HEK293T (cell line): ENCODE measurements at regions not wholly inside any gene's neighbourhood (a gene's known extent, or its start where the extent isn't known, plus 50 kb on each side); places are given as distances from the start of the nearest gene placed in this dataset.

Source experiments
- CTCF ChIA-PET: fragments of 350-600 bp; formaldehyde crosslinking; extraction: SDS; loops from one replicate; lab custom pipeline; 2021; ENCODE audit warnings: antibody characterized with exemption, inconsistent platforms; lab: Yijun Ruan, JAX
- POLR2A ChIA-PET: fragments of 350-600 bp; formaldehyde crosslinking; extraction: SDS; loops from one replicate; lab custom pipeline; 2020; ENCODE audit warnings: antibody characterized with exemption, inconsistent platforms; lab: Yijun Ruan, JAX
- DNase-seq: peaks from one replicate; pipeline ENCODE4 v3.0.0; 2012; ENCODE audit warnings: mixed read lengths; ENCODE audit errors: extremely low spot score
- ARNT ChIP-seq: fragments of 450-650 bp; IDR thresholded peaks from 2 replicates; pipeline ENCODE4 v1.6.1; 2017; ENCODE audit warnings: mild to moderate bottlenecking
- BHLHE40 ChIP-seq: fragments of 450-650 bp; IDR thresholded peaks from 2 replicates; pipeline ENCODE4 v1.6.1; 2016; ENCODE audit warnings: mild to moderate bottlenecking, moderate library complexity, borderline replicate concordance
- CTBP1 ChIP-seq: fragments of 450-650 bp; IDR thresholded peaks from 2 replicates; pipeline ENCODE4 v1.6.1; 2016; ENCODE audit warnings: borderline replicate concordance
- ELF4 ChIP-seq: fragments of 450-650 bp; IDR thresholded peaks from 2 replicates; pipeline ENCODE4 v1.6.1; 2017; ENCODE audit warnings: antibody characterized with exemption
- FOXA1 ChIP-seq: fragments of 450-650 bp; IDR thresholded peaks from 2 replicates; pipeline ENCODE4 v1.6.1; 2016; ENCODE audit warnings: mild to moderate bottlenecking
- FOXK2 ChIP-seq: fragments of 450-650 bp; IDR thresholded peaks from 2 replicates; pipeline ENCODE4 v1.6.1; 2016; ENCODE audit warnings: mild to moderate bottlenecking
- FOXM1 ChIP-seq: fragments of 450-650 bp; IDR thresholded peaks from 2 replicates; pipeline ENCODE4 v1.6.1; 2017; ENCODE audit warnings: mild to moderate bottlenecking, borderline replicate concordance
- HDGF ChIP-seq: fragments of 450-650 bp; IDR thresholded peaks from 2 replicates; pipeline ENCODE4 v1.6.1; 2017; ENCODE audit warnings: antibody characterized with exemption, borderline replicate concordance
- L3MBTL2 ChIP-seq: fragments of 450-650 bp; conservative IDR thresholded peaks from 2 replicates; pipeline ENCODE4 v1.6.1; 2016; ENCODE audit warnings: mild to moderate bottlenecking
- LEF1 ChIP-seq: fragments of 450-650 bp; IDR thresholded peaks from 2 replicates; pipeline ENCODE4 v1.6.1; 2017; ENCODE audit warnings: mild to moderate bottlenecking, borderline replicate concordance
- NFRKB ChIP-seq: fragments of 450-650 bp; IDR thresholded peaks from 2 replicates; pipeline ENCODE4 v1.6.1; 2016; ENCODE audit warnings: mild to moderate bottlenecking, moderate library complexity
- SP1 ChIP-seq: fragments of 450-650 bp; IDR thresholded peaks from 2 replicates; pipeline ENCODE4 v1.6.1; 2017
- SUZ12 ChIP-seq: fragments of 450-650 bp; IDR thresholded peaks from 2 replicates; pipeline ENCODE4 v1.6.1; 2016; ENCODE audit warnings: mild to moderate bottlenecking
- TARDBP ChIP-seq: fragments of 450-650 bp; IDR thresholded peaks from 2 replicates; pipeline ENCODE4 v1.6.1; 2016
- ZNF384 ChIP-seq: fragments of 450-650 bp; IDR thresholded peaks from 2 replicates; pipeline ENCODE4 v1.6.1; 2016
- TF ChIP-seq, protein P1 (sequence below): fragments of 450-650 bp; IDR thresholded peaks from 2 replicates; pipeline ENCODE4 v1.6.1; 2016

- no peak for DNase-seq
- no peak for TF ChIP-seq LEF1
- TF ChIP-seq FOXA1 = no peak
- TF ChIP-seq, protein P1, sequence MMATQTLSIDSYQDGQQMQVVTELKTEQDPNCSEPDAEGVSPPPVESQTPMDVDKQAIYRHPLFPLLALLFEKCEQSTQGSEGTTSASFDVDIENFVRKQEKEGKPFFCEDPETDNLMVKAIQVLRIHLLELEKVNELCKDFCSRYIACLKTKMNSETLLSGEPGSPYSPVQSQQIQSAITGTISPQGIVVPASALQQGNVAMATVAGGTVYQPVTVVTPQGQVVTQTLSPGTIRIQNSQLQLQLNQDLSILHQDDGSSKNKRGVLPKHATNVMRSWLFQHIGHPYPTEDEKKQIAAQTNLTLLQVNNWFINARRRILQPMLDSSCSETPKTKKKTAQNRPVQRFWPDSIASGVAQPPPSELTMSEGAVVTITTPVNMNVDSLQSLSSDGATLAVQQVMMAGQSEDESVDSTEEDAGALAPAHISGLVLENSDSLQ = no peak
- TF ChIP-seq ARNT = no peak
- TF ChIP-seq ELF4 = no peak
- POLR2A ChIA-PET = no interaction called here
- CTCF ChIA-PET = no interaction called here
These were observed 79.3 kb downstream of the PTPRS start for GRCh38 chr19:5261156-5261890.

DNA sequence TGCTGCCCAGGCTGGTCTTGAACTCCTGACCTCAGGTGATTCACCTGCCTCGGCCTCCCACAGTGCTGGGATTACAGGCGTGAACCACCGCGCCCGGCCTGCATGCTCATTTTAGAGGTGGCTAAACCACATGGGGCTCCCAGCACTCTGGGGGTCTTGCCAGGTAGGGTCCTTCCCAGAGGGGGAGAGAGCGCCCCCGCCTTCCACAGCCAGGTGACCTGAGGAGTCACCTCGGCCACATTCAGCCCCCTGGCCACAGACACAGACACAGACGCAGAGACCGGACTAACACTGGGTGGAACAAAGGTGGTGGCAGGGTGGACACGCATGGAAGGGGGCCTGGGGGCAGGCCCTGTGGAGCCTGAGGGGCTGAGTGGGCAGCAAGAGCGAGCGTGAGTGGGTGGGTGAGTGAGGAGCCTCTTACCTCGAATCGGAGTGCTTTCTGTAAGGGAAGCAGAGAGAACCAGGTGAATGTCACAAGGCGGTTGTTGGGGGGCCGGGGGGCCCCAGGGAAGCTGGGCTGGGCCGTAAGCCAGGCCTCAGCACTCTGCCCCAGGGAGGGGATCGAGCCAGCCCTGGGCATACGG lies 80.1 kb downstream of the PTPRS start:
- ChIA-PET POLR2A (no interaction called here), CTCF (no interaction called here)
- TF ChIP-seq SP1 (no peak), FOXK2 (no peak), SUZ12 (no peak), ZNF384 (no peak), FOXM1 (no peak), LEF1 (no peak), BHLHE40 (no peak), NFRKB (no peak), HDGF (no peak), FOXA1 (no peak), TARDBP (no peak), ARNT (no peak), CTBP1 (no peak), ELF4 (no peak), L3MBTL2 (no peak)
- TF ChIP-seq, protein P1 = no peak
- no peak for DNase-seq

DNA sequence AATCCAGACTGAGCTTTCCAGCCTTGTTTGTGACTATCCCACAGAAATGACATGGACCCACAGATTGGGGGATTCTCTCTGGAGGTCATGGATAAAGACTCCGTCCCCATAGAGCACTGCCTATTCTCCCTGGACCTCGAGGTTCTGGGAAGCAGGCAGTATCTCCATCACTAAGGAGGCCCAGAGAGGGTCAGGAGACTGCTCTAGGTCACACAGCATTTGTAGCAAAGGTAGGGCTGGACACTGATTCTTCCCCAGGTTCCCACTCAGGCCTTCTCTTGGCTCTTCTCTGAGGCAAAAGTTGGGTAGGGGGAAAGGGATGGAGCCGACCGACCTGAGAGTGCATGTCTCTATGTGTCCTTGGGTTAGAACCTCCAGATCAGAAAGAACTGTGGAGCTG lies 80.9 kb downstream of the PTPRS start:
- ChIA-PET POLR2A (no interaction called here), CTCF (no interaction called here)
- no peak for DNase-seq
- TF ChIP-seq LEF1 = no peak
- no peak for TF ChIP-seq BHLHE40
- TF ChIP-seq FOXA1 = no peak
- no peak for TF ChIP-seq NFRKB
- no peak for TF ChIP-seq ZNF384
- no peak for TF ChIP-seq SUZ12
- TF ChIP-seq ELF4 = no peak
- TF ChIP-seq, protein P1 = no peak
- no peak for TF ChIP-seq CTBP1
- no peak for TF ChIP-seq SP1
- TF ChIP-seq TARDBP = no peak
- no peak for TF ChIP-seq FOXM1
- TF ChIP-seq L3MBTL2 = no peak
- no peak for TF ChIP-seq HDGF
- TF ChIP-seq ARNT = no peak
- TF ChIP-seq FOXK2 = no peak

DNA sequence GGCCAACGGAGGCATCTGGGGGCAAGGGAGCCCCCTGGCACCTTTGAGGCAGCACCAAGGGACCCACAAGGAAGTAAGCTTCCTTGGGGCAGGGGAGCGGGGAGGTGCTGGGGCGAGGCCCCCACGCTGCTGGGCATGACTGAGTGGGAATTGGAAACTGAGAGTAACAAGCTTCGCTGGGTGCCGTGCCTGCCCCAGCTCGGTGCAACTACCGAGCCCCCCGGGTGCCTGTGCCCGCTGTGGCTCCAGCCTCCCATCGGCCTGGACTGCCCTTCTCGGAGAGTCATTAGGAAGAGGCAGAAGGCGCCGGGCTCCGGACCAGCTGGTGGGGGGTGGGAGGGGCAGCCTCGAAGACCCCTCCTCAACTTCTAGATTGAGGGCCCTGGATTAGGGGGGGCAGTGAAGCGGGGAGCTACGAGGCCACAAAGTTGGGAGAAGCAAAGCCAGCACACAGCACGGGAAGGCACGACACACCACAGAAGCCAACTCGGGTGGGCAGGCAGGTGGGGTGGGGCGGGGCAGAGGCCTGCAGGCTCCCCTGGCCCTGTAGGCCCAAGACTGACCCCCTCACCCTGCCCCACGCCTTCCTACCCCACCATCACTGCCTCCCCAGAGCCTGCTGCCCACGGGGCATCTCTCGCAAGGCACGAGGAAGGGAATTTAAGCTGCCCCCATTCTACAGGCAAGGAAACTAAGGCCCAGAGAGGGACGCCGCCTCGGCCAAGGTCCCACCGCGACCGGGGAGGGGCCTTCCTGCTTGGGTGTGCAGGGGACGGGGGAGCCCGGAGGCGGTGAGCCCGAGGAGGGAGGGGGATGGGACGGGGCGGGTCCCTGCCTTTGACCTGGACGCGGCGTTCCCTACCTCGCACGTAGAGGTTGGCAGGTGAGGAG lies 83.2 kb downstream of the PTPRS start:
- TF ChIP-seq LEF1 (no peak), CTBP1 (no peak), SUZ12 (no peak), ARNT (no peak), SP1 (no peak), ELF4 (no peak), FOXA1 (no peak), TARDBP (no peak)
- TF ChIP-seq, protein P1 = no peak
- CTCF ChIA-PET = no interaction called here
- no peak for DNase-seq
- POLR2A ChIA-PET = no interaction called here

- POLR2A ChIA-PET = no interaction called here
- DNase-seq = no peak
- no peak for TF ChIP-seq SUZ12
- no peak for TF ChIP-seq FOXA1
- TF ChIP-seq ARNT = no peak
- no peak for TF ChIP-seq FOXK2
- no peak for TF ChIP-seq TARDBP
- TF ChIP-seq L3MBTL2 = no peak
- no peak for TF ChIP-seq SP1
- CTCF ChIA-PET = no interaction called here
These were observed 84.9 kb downstream of the PTPRS start for GRCh38 chr19:5255602-5256231.
